ENCODE measurements at regions not wholly inside any gene's neighbourhood (a gene's known extent, or its start where the extent isn't known, plus 50 kb on each side); places are given as distances from the start of the nearest gene placed in this dataset.

DNA sequence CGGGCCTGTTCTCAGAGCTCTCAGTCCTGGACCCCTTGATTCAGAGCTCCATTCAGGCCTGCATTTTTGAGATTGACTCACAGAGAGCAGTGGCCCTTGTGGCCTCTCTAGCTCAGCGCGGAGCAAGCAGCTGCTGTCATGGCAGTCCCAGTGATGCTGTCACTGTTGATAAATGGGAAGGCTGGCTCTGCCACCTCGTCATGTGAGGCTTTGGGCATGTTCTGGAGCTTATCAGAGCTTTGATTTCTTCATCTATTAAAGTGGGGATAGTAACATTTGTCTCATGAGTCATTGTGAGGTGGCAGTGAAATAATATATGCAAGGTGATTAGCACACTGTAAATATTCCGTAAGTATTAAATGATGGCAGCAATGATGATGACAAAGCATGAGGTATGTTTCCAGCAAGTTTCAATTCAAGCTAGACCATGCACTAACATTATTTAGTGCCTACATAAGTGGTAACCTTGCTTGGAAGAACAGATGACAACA, 126.4 kb upstream of the CXCL14 start:
- no peak overlapping the region for H3K27ac ChIP-seq (ENCODE audit: low read length)
- no peaks in the 10 kb centered on the region for H3K36me3 ChIP-seq (ENCODE audit: insufficient read depth, low read length)
- no peaks in the 10 kb centered on the region for H3F3A ChIP-seq (ENCODE audit: insufficient read depth, low read length, poor library complexity, severe bottlenecking)
- H4K20me1 ChIP-seq (ENCODE audit: insufficient read depth) = no peaks in the 10 kb centered on the region
- H3K27me3 ChIP-seq (ENCODE audit: insufficient read depth, low read depth, low read length) = no peaks in the 10 kb centered on the region
- H3K9me3 ChIP-seq (ENCODE audit: low read length) = no peaks in the 10 kb centered on the region
- no peaks in the 10 kb centered on the region for H3K79me2 ChIP-seq (replicated peaks; ENCODE audit: insufficient read depth, low read length)
- no peak overlapping the region for H2AFZ ChIP-seq (ENCODE audit: low read depth, low read length)
- H3K4me2 ChIP-seq (ENCODE audit: low read length) = no peak overlapping the region
- H3K9me2 ChIP-seq (ENCODE audit: insufficient read depth, low read length) = no peaks in the 10 kb centered on the region
- H3K9ac ChIP-seq (ENCODE audit: low read length) = no peak overlapping the region
- H3K4me3 ChIP-seq (ENCODE audit: low read length) = no peak overlapping the region
- TF ChIP-seq SMC3 (conservative IDR thresholded peaks at IDR 0.05; ENCODE audit: poor library complexity) (no peak), MXI1 (conservative IDR thresholded peaks at IDR 0.05; ENCODE audit: poor library complexity, severe bottlenecking) (no peak), EZH2 (IDR thresholded peaks at IDR 0.05; ENCODE audit: borderline replicate concordance, insufficient read depth, low read length, poor library complexity, severe bottlenecking) (no peak), TAF1 (IDR thresholded peaks at IDR 0.05; ENCODE audit: low read depth) (no peak), RAD21 (conservative IDR thresholded peaks at IDR 0.05) (no peak)

DNA sequence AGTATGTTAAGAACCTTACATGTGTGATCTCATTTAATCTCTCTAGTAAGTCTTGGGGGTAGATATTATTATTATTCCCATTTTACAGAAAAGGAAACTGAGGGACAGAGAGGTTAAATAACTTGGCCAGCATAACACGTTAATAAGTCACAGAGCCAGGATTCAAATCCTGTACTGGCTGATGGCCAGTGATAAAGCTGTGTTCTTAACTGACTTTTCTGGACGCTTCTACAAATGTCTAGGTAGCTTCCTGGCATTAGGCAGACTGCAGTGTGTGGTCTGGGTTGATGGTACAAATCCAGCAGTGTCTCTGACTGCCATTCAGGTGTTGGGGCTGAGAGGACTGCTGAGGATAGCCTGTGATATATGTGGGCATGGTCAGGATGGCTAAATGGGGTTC, 125.8 kb upstream of the CXCL14 start:
- TF ChIP-seq SMC3 (conservative IDR thresholded peaks at IDR 0.05; ENCODE audit: poor library complexity) (no peak), EZH2 (IDR thresholded peaks at IDR 0.05; ENCODE audit: borderline replicate concordance, insufficient read depth, low read length, poor library complexity, severe bottlenecking) (no peak)
- TF ChIP-seq, protein P1, sequence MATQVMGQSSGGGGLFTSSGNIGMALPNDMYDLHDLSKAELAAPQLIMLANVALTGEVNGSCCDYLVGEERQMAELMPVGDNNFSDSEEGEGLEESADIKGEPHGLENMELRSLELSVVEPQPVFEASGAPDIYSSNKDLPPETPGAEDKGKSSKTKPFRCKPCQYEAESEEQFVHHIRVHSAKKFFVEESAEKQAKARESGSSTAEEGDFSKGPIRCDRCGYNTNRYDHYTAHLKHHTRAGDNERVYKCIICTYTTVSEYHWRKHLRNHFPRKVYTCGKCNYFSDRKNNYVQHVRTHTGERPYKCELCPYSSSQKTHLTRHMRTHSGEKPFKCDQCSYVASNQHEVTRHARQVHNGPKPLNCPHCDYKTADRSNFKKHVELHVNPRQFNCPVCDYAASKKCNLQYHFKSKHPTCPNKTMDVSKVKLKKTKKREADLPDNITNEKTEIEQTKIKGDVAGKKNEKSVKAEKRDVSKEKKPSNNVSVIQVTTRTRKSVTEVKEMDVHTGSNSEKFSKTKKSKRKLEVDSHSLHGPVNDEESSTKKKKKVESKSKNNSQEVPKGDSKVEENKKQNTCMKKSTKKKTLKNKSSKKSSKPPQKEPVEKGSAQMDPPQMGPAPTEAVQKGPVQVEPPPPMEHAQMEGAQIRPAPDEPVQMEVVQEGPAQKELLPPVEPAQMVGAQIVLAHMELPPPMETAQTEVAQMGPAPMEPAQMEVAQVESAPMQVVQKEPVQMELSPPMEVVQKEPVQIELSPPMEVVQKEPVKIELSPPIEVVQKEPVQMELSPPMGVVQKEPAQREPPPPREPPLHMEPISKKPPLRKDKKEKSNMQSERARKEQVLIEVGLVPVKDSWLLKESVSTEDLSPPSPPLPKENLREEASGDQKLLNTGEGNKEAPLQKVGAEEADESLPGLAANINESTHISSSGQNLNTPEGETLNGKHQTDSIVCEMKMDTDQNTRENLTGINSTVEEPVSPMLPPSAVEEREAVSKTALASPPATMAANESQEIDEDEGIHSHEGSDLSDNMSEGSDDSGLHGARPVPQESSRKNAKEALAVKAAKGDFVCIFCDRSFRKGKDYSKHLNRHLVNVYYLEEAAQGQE (IDR thresholded peaks at IDR 0.05; ENCODE audit: borderline replicate concordance) = no peak

DNA sequence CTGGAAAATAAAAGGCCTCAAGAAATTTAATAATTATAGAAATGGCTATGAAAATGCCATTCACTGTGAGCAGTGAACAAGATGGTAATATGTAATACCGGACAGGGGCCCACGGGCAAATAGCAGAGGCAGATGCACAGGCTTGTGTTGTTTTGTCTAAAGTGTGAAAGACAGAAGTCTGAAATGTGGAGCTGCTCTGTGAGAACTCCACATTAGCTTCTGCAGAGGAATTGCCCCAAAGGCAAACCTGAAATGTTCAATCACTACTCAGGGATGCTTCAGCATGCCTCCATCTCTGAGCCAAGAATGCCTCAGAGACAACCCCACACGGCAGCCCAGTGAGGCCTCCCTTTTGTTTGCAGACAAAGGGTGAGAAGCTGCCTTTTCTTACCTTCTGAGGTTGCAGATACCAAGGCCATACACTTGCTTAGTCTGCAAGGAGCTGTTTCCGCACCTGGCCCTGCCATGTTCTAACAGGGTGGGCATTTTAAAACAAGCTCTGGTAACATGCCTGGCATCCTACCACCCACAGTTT, 124.3 kb upstream of the CXCL14 start:
- no peaks in the 10 kb centered on the region for H4K20me1 ChIP-seq (ENCODE audit: insufficient read depth)
- no peak overlapping the region for H2AFZ ChIP-seq (ENCODE audit: low read depth, low read length)
- H3K9me2 ChIP-seq (ENCODE audit: insufficient read depth, low read length) = no peaks in the 10 kb centered on the region
- TF ChIP-seq EP300 (conservative IDR thresholded peaks at IDR 0.05; ENCODE audit: poor library complexity, severe bottlenecking) (no peak), SMC3 (conservative IDR thresholded peaks at IDR 0.05; ENCODE audit: poor library complexity) (no peak), EZH2 (IDR thresholded peaks at IDR 0.05; ENCODE audit: borderline replicate concordance, insufficient read depth, low read length, poor library complexity, severe bottlenecking) (no peak), POLR2AphosphoS5 (IDR thresholded peaks at IDR 0.05) (no peak), RAD21 (conservative IDR thresholded peaks at IDR 0.05) (no peak), TAF1 (IDR thresholded peaks at IDR 0.05; ENCODE audit: low read depth) (no peak), MXI1 (conservative IDR thresholded peaks at IDR 0.05; ENCODE audit: poor library complexity, severe bottlenecking) (no peak)
- TF ChIP-seq, protein P1 (IDR thresholded peaks at IDR 0.05; ENCODE audit: borderline replicate concordance) = no peak
- TF ChIP-seq, protein P2, sequence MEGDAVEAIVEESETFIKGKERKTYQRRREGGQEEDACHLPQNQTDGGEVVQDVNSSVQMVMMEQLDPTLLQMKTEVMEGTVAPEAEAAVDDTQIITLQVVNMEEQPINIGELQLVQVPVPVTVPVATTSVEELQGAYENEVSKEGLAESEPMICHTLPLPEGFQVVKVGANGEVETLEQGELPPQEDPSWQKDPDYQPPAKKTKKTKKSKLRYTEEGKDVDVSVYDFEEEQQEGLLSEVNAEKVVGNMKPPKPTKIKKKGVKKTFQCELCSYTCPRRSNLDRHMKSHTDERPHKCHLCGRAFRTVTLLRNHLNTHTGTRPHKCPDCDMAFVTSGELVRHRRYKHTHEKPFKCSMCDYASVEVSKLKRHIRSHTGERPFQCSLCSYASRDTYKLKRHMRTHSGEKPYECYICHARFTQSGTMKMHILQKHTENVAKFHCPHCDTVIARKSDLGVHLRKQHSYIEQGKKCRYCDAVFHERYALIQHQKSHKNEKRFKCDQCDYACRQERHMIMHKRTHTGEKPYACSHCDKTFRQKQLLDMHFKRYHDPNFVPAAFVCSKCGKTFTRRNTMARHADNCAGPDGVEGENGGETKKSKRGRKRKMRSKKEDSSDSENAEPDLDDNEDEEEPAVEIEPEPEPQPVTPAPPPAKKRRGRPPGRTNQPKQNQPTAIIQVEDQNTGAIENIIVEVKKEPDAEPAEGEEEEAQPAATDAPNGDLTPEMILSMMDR (IDR thresholded peaks at IDR 0.05; ENCODE audit: poor library complexity, severe bottlenecking) = no peak
- no peak overlapping the region for H3K4me2 ChIP-seq (ENCODE audit: low read length)
- no peak overlapping the region for H3K4me3 ChIP-seq (ENCODE audit: low read length)
- H3F3A ChIP-seq (ENCODE audit: insufficient read depth, low read length, poor library complexity, severe bottlenecking) = no peaks in the 10 kb centered on the region
- no peaks in the 10 kb centered on the region for H3K9me3 ChIP-seq (ENCODE audit: low read length)
- H3K79me2 ChIP-seq (replicated peaks; ENCODE audit: insufficient read depth, low read length) = no peaks in the 10 kb centered on the region
- H3K27ac ChIP-seq (ENCODE audit: low read length) = no peak overlapping the region
- H3K9ac ChIP-seq (ENCODE audit: low read length) = no peak overlapping the region
- no peaks in the 10 kb centered on the region for H3K27me3 ChIP-seq (ENCODE audit: insufficient read depth, low read depth, low read length)
- no peaks in the 10 kb centered on the region for H3K36me3 ChIP-seq (ENCODE audit: insufficient read depth, low read length)

More for the DNA sequence above, 125.8 kb upstream of the CXCL14 start:
- H3K4me2 ChIP-seq (ENCODE audit: low read length) = no peak overlapping the region
- H3F3A ChIP-seq (ENCODE audit: insufficient read depth, low read length, poor library complexity, severe bottlenecking) = no peaks in the 10 kb centered on the region
- no peaks in the 10 kb centered on the region for H3K36me3 ChIP-seq (ENCODE audit: insufficient read depth, low read length)
- no peak overlapping the region for H2AFZ ChIP-seq (ENCODE audit: low read depth, low read length)
- no peak overlapping the region for H3K4me3 ChIP-seq (ENCODE audit: low read length)
- H3K27ac ChIP-seq (ENCODE audit: low read length) = no peak overlapping the region
- H4K20me1 ChIP-seq (ENCODE audit: insufficient read depth) = no peaks in the 10 kb centered on the region
- no peaks in the 10 kb centered on the region for H3K9me3 ChIP-seq (ENCODE audit: low read length)
- H3K9ac ChIP-seq (ENCODE audit: low read length) = no peak overlapping the region
- H3K27me3 ChIP-seq (ENCODE audit: insufficient read depth, low read depth, low read length) = no peaks in the 10 kb centered on the region
- H3K79me2 ChIP-seq (replicated peaks; ENCODE audit: insufficient read depth, low read length) = no peaks in the 10 kb centered on the region
- no peaks in the 10 kb centered on the region for H3K9me2 ChIP-seq (ENCODE audit: insufficient read depth, low read length)

Data from neural cell (in vitro differentiated cells).